ENCODE measurements at regions not wholly inside any gene's neighbourhood (a gene's known extent, or its start where the extent isn't known, plus 50 kb on each side); places are given as distances from the start of the nearest gene placed in this dataset.

DNA sequence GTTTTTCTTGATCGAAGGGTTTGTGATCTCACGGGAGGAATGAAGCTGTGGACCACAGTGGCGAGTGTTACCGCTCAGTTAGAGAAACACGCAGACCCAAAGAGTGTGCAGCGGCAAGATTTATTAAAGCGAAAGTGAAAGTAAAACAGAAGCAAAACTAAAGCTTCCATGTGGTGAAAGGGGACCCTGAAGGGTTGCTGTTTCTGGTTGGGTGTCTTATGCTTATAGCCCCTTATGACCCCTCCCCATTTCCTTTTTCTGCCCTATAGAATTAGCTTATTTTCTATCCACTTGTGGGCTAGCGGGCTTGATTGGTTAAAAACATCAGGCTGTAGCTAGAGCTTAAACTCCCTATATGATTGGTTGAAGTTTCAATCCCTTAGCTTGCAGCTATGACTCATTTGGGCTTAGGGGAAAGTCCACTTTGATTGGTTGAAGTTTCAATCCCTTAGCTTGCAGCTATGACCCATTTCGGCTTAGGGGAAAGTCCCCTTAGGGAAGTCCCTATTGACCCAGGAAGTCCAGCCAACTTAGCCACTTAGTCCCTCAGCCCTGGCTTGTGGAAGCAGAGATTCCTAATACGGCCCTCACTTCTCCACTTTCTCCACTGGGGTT is 171.2 kb upstream of the NWD2 start:
- no peak for DNase-seq (ENCODE audit: low spot score)

DNA sequence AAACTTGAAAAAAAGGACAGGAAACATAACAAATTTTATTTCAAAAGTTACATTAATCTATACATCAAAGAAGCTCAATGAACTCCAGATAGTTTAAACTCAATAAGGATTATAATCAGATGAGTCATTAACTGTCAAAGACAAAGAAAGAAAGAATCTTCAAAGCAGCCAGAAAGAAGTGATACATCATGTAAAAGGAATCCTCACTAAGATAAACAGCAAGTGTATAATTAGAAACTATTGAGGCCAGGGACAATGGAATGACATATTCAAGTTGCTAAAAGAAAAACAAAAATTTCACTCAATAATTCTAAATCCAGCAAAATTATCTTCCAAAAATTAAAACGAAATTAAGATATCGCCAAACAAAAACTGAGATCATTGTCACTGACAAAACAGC is 161.6 kb upstream of the NWD2 start:
- DNase-seq (ENCODE audit: low spot score) = no peak

DNA sequence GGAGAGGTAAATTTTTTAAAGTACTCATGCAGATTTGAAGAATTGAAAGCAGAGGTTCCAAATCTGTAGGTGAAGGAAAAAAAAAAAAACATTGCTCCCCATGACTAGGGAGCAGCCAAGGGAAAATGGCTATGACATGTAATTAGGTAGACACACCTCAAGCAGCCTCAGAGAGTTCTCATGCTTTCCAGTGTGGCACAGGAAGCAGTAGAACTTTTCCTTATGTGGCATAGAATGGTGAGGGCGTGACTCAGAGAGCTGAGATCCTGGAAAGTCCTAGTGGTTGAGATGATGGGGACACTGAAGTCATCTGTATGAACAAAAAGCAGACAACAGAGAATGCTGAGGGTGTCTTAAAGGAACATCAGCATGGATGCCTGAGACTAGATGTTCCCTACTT is 148.6 kb upstream of the NWD2 start:
- no peak for DNase-seq (ENCODE audit: low spot score)

DNA sequence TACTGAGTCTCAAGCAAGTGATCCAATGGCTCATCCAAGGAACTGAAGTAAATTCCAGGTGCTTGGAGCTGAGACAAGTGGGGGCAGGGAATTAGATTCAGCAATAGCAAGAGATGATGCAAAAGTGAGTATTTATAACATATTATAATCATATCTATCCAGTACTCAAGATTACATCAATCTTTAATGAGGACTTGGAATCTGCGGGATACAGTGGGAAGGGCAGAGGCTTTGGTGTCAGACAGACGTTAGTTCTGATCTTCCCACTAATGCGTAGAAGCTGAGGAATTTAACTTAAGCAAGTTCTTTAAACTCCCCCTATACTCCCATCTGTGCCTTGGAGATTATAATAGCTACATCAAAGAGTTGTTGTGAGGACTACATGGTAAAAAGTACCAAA is 143.4 kb upstream of the NWD2 start:
- DNase-seq (ENCODE audit: low spot score) = no peak

DNA sequence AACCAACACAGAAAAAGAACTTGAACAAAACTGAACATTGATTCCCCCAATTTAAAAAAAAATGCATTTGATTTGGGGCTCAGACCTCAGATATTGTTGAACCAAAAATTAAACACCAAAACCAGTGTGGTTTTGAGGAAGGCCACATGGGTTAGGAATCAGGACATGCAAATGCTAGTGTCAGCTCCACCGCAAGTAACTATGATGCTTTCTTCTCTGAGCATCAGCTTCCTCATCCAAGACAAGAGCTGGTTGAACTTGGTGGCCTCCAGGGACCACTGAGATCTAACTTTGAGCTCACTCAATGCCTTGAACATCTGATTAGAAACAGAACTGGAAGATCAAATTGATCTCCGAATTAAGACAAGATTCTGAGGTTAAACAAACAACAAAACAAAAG is 142.9 kb upstream of the NWD2 start:
- DNase-seq (ENCODE audit: low spot score) = no peak

DNA sequence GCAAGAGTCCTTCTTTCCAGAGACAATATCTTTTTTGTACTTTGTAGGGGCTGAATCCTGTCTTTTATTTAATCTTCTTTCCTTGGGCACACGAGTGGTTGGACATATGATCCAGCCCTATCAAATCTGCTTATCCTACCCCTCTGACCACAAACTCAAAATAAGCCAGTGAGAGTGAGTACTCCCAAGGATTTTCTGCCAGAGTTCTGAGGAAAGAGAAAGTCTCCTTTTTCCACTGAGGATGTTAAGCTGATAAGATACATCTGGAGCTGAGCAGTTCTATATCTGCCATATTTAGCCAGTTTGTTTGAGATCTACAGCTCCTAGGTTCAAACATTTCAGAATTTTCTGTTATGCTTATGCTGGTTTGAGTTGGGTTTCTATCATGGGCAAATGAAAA is 134.8 kb upstream of the NWD2 start:
- DNase-seq (ENCODE audit: low spot score) = no peak

DNA sequence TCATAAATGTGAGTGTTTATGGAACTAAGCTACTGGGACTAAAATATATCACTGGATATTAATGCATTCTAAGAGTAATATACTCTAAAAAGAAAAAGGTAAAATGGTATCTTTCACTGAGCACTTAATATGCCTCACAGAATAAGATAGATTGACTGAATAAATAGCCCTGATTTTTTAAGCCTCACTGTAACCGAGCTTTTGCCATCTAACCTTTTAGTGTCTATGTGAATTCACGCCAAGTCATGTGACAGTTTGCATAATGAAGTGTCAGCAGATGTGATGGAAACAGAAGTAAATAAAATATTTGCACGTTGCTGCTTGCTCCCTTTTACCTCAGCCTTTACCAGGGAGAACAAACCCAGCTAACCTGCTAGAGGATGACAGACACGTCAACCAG is 119.7 kb upstream of the NWD2 start:
- DNase-seq (ENCODE audit: low spot score) = no peak

DNA sequence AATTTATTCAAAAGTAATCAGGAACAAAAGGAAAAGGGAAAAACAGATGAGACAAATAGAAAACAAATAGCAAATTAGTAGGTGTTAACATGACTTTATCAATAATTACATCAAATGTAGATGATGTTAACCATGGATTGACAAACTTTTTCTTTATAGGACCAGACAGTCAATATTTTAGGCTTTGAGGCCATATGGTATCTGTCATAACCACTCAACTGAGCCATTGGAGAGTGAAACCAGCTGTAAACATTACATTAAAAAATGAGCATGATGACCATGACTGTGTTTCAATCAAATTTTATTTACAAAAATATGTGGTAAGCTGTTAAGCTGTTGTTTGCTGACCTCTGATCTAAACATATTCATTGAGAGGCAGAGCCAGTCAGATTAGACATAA is 118.5 kb upstream of the NWD2 start:
- no peak for DNase-seq (ENCODE audit: low spot score)

DNA sequence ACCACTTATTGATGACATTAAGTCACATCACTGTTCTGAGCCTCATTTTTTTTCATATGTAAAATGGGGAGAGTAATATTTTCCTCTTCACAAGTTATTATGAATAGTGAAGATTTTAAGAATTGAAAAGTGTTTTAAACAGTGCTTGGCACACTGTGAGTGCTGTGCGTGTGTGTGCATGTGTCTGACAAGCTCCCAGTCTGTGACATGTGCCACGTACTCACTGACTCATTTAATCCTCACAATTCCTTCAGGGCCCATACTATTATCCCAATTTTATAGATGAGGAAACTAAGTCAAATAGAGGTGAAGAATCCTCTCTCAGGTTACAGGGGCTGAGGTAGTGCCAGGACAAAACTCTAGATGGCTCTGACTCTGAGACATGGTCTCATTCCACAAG is 114.1 kb upstream of the NWD2 start:
- DNase-seq (ENCODE audit: low spot score) = no peak

DNA sequence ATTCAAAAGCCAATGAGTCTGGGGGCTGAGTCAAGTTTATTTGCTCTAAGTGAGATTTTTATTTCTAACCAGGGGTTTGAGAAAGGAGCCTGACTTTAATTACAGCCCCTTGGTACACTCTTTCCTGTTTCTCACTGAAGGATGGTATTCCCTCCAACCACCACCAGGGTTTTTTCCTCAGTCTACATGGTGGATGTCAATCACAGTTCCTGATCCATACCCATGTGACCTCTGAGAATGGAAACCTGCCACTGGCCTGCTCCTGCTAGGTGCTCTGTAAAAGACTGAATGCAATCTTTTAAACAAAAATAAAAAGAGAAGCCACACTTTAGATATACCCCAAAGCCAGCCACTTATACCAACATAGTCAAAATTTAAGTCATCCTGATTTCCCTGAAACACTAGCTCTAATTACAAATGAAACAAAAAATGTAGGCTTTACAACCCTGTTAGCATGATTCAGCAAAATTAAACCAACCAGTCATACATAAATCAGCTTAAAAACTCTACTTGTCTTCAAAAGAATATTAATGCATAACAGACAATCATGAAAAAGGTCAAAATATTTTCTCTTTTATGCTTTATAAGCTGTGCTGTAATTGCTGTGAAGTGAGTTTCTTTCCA is 112.1 kb upstream of the NWD2 start:
- DNase-seq (ENCODE audit: low spot score) = peak; percentile 10

DNA sequence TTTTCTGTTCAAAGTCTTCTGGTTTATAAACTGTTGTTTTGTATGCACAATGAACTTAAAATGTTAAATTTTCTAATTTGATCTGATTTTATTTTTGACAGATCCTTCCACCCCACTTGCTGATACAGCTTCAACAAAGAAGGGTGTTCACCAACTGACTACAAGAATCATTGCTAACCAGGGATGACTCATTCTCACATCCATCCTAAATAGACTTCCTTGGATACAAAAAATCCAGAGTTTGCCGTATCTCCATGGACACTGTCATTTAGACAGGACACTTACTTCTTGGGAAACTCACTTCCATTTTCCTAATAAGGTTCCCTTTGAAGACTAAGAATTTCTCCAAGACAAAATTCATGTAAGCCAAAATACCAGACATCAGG is 111.6 kb upstream of the NWD2 start:
- no peak for DNase-seq (ENCODE audit: low spot score)

DNA sequence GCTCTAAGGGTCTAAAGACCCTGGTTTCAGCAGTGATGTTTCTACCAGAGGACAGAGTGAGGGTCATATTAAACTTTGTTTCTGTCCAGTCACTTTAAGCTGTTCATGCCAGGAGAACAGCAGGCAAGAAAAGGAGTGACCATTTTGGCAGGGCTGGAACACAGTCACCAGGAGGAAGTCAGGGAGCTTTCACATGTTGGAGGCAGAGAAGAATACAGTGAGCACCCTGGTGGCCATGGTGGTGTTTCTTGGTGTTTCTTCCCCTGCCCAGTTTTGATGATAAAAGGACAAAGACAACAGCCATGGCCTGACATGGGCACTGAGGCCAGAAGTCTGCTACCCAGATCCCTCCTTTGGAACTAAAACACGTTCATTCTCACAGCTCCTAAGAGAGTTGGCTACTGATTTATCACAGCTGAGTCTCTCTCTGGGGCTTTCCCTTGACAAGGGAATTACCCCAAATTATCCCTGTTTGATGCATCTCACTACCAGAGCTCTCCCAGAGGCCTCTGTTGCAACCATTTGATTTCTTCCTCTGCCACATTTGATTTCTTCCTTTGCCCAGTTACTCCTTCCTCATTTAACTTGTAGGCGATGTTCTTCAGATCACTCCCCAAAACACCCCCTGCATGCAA is 106.4 kb upstream of the NWD2 start:
- DNase-seq (ENCODE audit: low spot score) = no peak

DNA sequence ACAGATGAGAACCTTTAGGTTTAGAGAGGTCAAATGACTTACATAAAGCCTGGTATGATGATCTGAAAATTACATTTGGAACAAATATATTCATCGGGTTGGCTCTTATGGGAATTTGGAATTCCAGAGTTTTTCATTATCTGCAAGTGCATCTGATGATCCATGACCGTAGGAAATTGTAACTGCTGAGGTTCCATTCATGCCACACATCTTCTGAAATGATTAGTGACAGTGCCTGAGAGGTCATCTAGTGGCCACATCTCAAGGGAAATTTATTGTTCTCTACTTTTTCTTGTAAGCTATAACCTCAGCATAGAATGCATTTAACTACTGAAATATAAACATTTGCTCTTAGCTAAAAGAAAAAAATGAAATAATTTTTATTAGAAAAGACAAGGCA is 105.8 kb upstream of the NWD2 start:
- DNase-seq (ENCODE audit: low spot score) = no peak

DNA sequence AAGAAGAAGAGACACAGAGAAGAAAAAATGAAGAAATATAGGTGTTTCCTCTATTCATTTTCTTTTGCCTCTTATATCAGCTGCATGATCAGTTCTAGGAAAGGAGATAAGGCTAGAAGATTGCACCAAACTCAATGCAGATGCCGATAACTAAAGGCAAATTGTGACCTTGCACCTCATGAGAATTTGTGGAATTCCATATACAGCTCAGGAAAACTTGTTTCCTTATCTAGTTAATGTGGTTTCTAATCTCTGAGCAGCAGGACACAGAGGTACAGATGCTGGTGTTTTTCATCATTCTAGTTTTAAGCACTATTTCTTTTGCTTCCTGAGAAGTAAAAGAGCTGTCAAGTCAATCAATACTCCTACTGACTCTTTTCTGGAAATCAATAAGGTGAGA is 104.6 kb upstream of the NWD2 start:
- DNase-seq (ENCODE audit: low spot score) = no peak

DNA sequence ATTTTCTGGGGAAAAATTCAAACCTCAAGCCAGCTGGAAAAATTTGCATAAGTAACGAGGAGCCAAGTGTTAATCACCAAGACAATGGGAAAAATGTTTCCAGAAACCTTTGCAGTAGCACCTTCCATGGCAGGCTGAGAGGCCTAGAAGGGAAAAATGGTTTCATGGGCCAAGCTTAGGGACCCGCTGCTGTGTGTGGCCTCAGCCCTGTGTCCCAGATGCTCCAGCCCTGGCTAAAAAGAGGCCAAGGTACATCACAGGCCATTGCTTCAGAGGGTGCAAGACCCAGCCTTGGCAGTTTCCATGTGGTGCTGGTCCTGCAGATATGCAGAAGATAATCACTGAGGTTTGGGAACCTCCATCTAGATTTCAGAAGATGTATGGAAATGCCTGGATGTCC is 98.3 kb upstream of the NWD2 start:
- no peak for DNase-seq (ENCODE audit: low spot score)

DNA sequence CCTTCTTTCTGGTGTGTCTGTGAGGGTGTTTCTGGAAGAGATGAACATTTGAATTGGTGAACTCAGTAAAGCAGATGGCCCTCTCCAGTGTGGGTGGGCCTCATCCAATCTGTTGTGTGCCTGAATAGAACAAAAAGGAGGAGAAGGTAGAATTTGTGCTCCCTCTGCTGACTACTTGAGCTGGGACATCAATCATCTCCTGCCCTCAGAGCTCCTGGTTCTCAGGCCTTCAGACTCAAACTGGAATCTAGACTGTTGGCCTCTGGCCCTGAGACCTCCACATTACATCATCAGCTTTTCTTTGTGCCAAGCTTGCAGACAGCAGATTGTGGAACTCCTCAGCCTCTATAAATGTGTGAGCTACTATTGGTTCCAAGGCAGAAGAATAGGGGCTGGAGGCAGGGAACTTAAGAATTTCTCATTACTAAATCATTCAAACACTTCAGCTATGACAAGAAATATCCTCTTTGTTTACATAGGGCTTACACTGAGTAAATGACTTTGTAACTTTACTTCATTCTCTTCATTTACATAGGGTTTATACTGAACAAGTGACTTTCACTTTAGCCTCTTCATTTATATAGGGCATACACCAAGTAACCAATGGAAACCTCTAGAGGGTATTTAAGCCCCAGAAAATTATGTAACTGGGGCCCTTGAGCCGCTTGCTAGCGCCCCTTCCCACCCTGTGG is 86.9 kb upstream of the NWD2 start:
- DNase-seq (ENCODE audit: low spot score) = no peak

DNA sequence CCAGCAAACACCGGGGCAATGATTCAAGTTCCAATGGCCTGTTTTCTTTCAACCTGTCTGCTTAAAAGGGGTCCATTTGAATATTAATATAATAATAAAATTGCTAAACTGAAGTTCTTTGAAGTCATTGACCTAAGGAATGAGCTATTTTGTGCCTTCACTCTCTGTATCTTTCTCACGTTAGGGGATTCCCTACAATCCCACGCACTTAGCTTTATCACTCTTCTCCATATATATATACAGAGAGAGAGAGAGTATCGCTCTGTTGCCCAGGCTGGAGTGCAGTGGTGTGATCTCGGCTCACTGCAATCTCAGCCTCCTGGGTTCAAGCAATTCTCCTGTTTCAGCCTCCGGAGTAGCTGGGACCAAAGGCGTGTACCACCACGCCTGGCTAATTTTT is 83.9 kb upstream of the NWD2 start:
- no peak for DNase-seq (ENCODE audit: low spot score)

DNA sequence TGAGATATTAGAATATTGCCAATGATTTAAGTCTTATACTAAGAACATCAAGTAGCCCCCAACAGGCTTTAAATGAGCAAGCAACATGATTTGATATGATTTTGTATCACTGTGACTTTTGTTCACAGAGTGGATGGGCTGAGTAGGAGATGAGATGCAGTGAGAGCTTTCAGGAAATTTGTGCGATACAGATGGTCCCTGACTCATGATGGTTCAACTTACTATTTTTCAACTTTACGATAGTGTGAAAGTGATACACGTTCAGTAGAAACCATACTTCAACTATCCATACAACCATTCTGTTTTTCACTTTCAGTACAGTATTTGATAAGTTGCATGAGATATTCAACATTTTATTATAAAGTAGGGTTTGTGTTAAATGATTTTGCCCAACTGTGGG is 78.7 kb upstream of the NWD2 start:
- DNase-seq (ENCODE audit: low spot score) = no peak

DNA sequence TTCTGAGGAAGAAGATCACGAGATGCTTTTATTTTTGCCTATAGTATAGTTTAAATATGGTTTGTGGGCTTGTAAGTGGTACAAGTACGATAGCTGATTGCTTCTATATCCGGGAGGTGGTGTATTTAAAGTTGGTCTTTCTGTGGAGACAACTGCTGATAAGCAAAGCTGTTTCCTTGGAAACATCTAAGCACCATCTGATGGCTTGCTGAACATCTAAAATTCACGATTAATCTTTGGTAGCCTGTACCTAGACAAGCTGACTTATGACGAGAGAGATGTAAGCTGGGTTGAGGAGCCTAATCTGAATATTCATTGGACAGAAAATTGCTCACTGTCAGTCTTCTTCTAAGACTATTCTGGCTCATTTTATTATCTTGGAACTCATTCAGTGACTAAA is 74.6 kb upstream of the NWD2 start:
- DNase-seq (ENCODE audit: low spot score) = no peak

DNA sequence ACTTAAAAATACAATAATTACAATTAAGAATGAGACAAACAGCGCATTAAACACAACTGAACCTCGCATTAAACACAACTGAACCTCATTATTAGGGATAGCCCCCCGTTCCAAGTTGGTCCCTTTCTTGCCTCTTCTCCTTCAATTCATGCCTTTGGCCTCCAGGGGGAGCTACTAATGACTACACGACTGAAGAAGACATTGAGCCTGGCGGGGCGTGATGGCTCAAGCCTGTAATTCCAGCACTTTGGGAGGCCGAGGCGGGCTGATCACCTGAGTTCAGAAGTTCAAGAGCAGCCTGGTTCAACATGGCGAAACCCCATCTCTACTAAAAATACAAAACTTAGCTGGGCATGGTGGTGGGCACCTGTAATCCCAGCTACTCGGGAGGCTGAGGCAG is 56.4 kb upstream of the NWD2 start:
- no peak for DNase-seq (ENCODE audit: low spot score)

Measured in HuH-7 (cell line).